Lower leg skin (tissue), 4 donors: ENCODE measurements at regions not wholly inside any gene's neighbourhood (a gene's known extent, or its start where the extent isn't known, plus 50 kb on each side); places are given as distances from the start of the nearest gene placed in this dataset.
"Not testable (repeated sequence)": the region's sequence is repeated elsewhere in the genome, so short reads cannot be mapped to it uniquely, and the experiment has no call there.

Experiments
- DNase-seq, 2 donors: peaks; one replicate each; pipeline ENCODE4 v3.0.0-alpha.2; 2019; ENCODE audit warnings: low spot score in 2 of 2
- H3K4me3 ChIP-seq: fragments of 200-600 bp; sonication (generic); 2 replicates; pipeline ENCODE4 v1.5.1; 2017; ENCODE audit warnings: mild to moderate bottlenecking, low read depth; ENCODE audit not compliant: poor library complexity, severe bottlenecking
- POLR2A ChIP-seq, 2 donors: fragments of 450-650 bp; IDR thresholded peaks; one replicate each; pipeline ENCODE4 v1.6.1; 2016 to 2017; ENCODE audit warnings: antibody characterized with exemption in 2 of 2, mild to moderate bottlenecking in 1 of 2, moderate library complexity in 1 of 2
- WGBS, 2 donors: methylation state at CpG; one replicate each; pipeline ENCODE4 v1.1.5; 2018; 5-methylcytosine and 5-hydroxymethylcytosine counted together
- intact Hi-C: fragments of 100-400 bp; cut with DNase I; formaldehyde crosslinking; loops from one replicate; pipeline ENCODE4 v1.15.0; 2023; ENCODE audit warnings: low total_unique reads
- TF ChIP-seq, protein P1 (sequence below), 3 donors: fragments of 450-650 bp; IDR thresholded peaks; one replicate each; pipeline ENCODE4 v1.5.1; 2016; ENCODE audit warnings: antibody characterized with exemption in 3 of 3, mild to moderate bottlenecking in 3 of 3, moderate library complexity in 2 of 3

DNA sequence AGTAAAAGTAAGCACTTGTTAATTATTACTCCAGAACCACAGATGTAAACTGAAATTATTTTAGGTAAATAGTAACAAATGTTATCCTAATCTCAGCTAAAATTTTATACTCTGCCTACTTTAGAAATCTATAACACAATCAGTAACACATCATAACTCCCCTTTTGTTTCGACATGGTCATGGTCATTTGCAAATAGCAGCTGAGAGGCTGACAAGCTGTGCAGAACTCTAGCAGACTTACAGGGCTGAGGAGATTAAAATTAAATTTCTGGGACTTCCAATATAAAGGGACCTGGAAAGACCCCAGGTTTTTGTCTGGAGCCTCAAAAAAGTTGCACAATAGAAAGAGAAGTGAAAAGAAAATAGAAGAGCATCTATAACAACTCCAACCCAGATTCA, 88.8 kb downstream of the PRL start:
- H3K4me3 ChIP-seq: no peak overlapping the region
- 76 to 77% methylated on average over 1 of the region's 1 CpG for WGBS, 2 donors
- intact Hi-C loops: no loop called here
- TF ChIP-seq, protein P1, sequence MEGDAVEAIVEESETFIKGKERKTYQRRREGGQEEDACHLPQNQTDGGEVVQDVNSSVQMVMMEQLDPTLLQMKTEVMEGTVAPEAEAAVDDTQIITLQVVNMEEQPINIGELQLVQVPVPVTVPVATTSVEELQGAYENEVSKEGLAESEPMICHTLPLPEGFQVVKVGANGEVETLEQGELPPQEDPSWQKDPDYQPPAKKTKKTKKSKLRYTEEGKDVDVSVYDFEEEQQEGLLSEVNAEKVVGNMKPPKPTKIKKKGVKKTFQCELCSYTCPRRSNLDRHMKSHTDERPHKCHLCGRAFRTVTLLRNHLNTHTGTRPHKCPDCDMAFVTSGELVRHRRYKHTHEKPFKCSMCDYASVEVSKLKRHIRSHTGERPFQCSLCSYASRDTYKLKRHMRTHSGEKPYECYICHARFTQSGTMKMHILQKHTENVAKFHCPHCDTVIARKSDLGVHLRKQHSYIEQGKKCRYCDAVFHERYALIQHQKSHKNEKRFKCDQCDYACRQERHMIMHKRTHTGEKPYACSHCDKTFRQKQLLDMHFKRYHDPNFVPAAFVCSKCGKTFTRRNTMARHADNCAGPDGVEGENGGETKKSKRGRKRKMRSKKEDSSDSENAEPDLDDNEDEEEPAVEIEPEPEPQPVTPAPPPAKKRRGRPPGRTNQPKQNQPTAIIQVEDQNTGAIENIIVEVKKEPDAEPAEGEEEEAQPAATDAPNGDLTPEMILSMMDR (IDR thresholded peaks at IDR 0.05): no peak
- no peak for TF ChIP-seq POLR2A (IDR thresholded peaks at IDR 0.05)
- DNase-seq: no peak

DNA sequence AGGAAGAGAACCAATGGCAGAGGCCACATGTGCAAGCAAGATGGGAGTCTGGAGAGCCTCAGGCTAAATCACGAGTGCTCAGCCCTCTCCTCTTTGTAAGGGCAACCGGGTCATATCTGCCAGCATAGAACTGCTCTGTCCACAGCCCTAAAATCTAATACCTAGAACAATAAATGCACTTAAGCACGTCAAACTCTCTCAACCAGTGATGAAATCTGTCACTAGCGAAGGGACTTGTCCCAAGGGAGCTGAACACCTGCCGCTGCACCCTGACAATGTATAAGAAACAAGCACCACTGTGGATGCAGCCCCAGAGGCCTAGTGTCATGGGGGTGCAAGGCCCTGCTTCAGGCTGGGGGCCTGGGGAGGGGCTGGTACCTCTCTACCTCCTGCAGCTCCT, 82.5 kb downstream of the PRL start:
- DNase-seq: no peak
- intact Hi-C loops: no loop called here
- no peak for TF ChIP-seq POLR2A (IDR thresholded peaks at IDR 0.05)
- TF ChIP-seq, protein P1 (IDR thresholded peaks at IDR 0.05): no peak
- WGBS, 2 donors: 87 to 91% methylated on average over 4 to 5 of the region's 5 CpGs
- no peak overlapping the region for H3K4me3 ChIP-seq

DNA sequence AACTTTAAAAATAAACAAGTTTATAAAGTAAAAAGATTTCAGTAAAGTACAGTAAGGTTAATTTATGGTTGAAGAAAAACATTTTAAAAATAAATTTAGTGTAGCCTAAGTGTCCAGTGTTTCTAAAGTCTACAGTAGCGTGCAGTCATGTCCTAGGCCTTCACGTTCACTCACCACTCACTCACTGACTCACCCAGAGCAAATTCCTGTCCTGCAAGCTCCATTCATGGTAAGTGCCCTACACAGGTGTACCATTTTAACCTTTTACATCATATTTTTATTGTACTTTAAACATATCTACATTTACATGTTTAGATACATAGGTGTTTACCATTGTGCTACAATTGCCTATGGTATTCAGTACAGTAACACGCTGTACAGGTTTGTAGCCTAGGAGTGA, 81.4 kb downstream of the PRL start:
- DNase-seq, H3K4me3 ChIP-seq, intact Hi-C loops: not testable (repeated sequence)
- 76 to 93% methylated on average over 3 of the region's 3 CpGs for WGBS, 2 donors

DNA sequence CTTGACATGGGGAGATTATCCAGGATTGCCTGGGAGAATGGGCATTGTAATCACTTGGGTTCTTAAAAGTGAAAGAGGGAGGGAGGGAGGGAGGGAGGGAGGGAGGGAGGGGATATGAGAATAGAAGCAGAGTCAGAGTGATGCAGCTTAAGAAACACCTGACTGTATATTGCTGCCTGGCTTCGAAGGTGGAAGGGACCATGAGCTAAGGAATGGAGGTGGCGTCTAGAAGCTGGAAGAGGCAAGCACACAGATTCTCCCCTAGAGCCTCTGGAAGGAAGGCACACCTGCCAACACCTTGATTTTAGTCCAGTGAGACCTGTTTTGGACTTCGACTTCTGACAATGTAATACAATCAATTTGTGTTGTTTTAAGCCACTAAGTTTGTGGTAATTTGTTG, 78.4 kb downstream of the PRL start:
- DNase-seq: no peak
- no peak overlapping the region for H3K4me3 ChIP-seq
- WGBS, 2 donors: 90 to 93% methylated on average over 3 of the region's 3 CpGs
- TF ChIP-seq, protein P1 (IDR thresholded peaks at IDR 0.05): no peak
- TF ChIP-seq POLR2A (IDR thresholded peaks at IDR 0.05): no peak
- intact Hi-C loops: no loop called here

DNA sequence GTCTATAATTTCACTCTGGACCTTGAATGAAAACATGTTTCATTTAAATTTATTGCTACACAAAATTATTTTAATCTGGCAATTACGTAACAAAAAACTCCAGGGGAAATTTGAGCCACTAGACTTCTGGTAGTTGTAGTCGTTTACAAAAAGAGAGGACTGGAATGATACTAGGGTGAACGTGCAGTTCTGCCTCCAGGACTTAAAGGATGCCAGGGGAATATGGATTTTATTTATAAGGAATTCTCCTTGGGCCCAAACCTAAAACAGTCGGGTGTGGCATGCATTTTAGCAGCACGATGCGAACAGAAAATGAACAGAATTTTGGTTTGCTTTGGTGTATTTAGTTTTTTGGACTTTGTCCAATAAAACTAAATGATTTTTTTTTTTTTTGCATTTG, 76.9 kb downstream of the PRL start:
- TF ChIP-seq POLR2A (IDR thresholded peaks at IDR 0.05): no peak
- TF ChIP-seq, protein P1 (IDR thresholded peaks at IDR 0.05): no peak
- intact Hi-C loops: no loop called here
- DNase-seq: no peak
- WGBS, 2 donors: 29 to 34% methylated on average over 6 of the region's 6 CpGs
- no peak overlapping the region for H3K4me3 ChIP-seq

DNA sequence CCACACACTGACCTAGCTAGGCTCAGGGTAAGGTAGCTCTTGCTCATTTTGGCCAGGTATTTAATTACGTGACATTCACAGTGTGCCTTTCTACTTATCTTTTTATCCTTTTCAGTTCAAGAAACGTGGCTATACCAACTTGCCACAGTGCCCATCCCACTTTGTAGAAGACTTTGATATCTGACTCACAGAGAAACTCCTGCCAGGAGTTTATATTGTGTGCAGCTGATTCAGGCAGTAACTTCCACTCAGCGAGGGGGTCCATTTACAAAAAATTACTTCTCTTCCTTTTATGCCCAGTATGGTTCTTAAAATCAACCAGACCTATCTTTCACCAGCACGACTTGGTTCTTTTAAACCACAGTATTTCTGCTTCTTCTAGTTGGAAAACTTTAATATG, 75.6 kb downstream of the PRL start:
- H3K4me3 ChIP-seq: no peak overlapping the region
- TF ChIP-seq, protein P1 (IDR thresholded peaks at IDR 0.05): no peak
- no peak for TF ChIP-seq POLR2A (IDR thresholded peaks at IDR 0.05)
- DNase-seq: no peak
- WGBS, 2 donors: 46 to 55% methylated on average over 4 of the region's 4 CpGs
- intact Hi-C loops: no loop called here
